Endothelial cell of umbilical vein (primary cell): ENCODE measurements at regions not wholly inside any gene's neighbourhood (a gene's known extent, or its start where the extent isn't known, plus 50 kb on each side); places are given as distances from the start of the nearest gene placed in this dataset.

Experiments used
- CTCF ChIP-seq, 2 donors: IDR thresholded peaks; 1 replicate in 1 of 2; 2 replicates in 1 of 2; pipeline ENCODE4 v1.5.1; 2011; ENCODE audit warnings: low read length in 2 of 2, mild to moderate bottlenecking in 2 of 2, moderate library complexity in 2 of 2, control low read depth in 1 of 2, inconsistent platforms in 1 of 2, low read depth in 1 of 2; ENCODE audit not compliant: insufficient read depth in 1 of 2; ENCODE audit errors: extremely low read depth in 1 of 2
- EZH2 ChIP-seq: IDR thresholded peaks from 2 replicates; pipeline ENCODE4 v1.6.1; 2012; ENCODE audit warnings: borderline replicate concordance, low read depth, mild to moderate bottlenecking, moderate library complexity, low read length, inconsistent platforms; ENCODE audit not compliant: severe bottlenecking
- FOS ChIP-seq: IDR thresholded peaks from 2 replicates; pipeline ENCODE4 v1.6.1; 2011; ENCODE audit warnings: mild to moderate bottlenecking, low read length, moderate library complexity, borderline replicate concordance; ENCODE audit not compliant: insufficient read depth
- JUN ChIP-seq: IDR thresholded peaks from 2 replicates; pipeline ENCODE4 v1.6.1; 2011; ENCODE audit warnings: borderline replicate concordance, low read depth; ENCODE audit not compliant: insufficient read length, insufficient read depth
- MAX ChIP-seq: IDR thresholded peaks from 2 replicates; pipeline ENCODE4 v1.6.1; 2011; ENCODE audit not compliant: insufficient read depth, insufficient read length
- MYC ChIP-seq: IDR thresholded peaks from one replicate; pipeline ENCODE4 v1.6.1; 2011; ENCODE audit warnings: mild to moderate bottlenecking, low read depth, low read length
- POLR2A ChIP-seq: IDR thresholded peaks from 2 replicates; pipeline ENCODE4 v1.6.1; 2012; ENCODE audit warnings: low read depth, mild to moderate bottlenecking, control low read depth, low read length
- POLR2AphosphoS5 ChIP-seq: IDR thresholded peaks from 2 replicates; pipeline ENCODE4 v1.6.1; 2012; ENCODE audit warnings: low read depth, mild to moderate bottlenecking, control low read depth, low read length, moderate library complexity; ENCODE audit not compliant: insufficient read depth

GRCh38 chr4:35709080-35709479 lies 535.2 kb downstream of the ARAP2 start:
- TF ChIP-seq CTCF (IDR thresholded peaks at IDR 0.05; ENCODE audit: extremely low read depth in 1 of 2, insufficient read depth in 1 of 2, low read depth in 1 of 2, low read length in 2 of 2) (no peak), POLR2AphosphoS5 (no peak), JUN (no peak), MAX (no peak), MYC (no peak), POLR2A (no peak), EZH2 (no peak), FOS (no peak)
